ENCODE measurements at regions not wholly inside any gene's neighbourhood (a gene's known extent, or its start where the extent isn't known, plus 50 kb on each side); places are given as distances from the start of the nearest gene placed in this dataset.

DNA sequence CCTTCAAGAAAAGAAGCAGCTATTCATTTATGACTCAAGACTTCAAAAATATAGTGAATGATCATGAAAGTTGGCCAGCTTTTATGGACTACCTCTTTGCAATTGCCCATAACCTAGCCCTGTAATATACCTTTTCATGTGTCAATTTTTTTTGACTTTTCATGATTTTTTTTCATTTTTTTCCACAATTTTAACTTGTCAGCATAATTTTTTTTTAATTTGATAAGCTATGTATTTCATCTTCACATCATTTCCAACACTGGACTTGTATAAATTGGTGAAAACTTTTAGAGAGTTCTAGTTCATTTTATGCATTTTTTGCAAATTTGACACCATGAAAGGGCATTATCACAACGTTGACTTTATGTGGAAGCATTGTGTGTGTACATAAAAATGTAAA is 220.8 kb upstream of the NFE2L3 start:
- intact Hi-C loops (cut with micrococcal nuclease; ENCODE audit: unreplicated experiment): no loop called here
- TF ChIP-seq CTCF (conservative IDR thresholded peaks at IDR 0.05) (no peak), EZH2 (IDR thresholded peaks at IDR 0.05; ENCODE audit: low read depth) (no peak)
- POLR2A ChIA-PET (ENCODE audit: unreplicated experiment): no interaction called here

DNA sequence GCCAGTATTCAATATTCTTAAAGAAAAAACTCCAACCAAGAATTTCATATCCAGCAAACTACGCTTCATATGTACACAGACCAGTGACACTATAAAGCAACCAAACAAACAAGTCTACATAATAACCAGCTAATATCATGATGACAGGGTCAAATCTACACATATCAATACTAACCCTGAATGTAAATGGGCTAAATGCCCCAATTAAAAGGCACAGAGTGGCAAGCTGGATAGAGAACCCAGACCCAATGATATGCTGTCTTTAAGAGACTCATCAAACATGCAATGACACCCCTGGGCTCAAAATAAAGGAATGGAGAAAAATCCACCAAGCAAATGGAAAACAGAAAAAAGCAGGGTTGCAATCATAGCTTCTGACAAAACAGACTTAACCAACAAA is 218.1 kb upstream of the NFE2L3 start:
- Histone ChIP-seq H3K4me3 (no peak overlapping the region), H3K4me2 (no peak overlapping the region), H3K4me1 (replicated peaks; ENCODE audit: insufficient read depth) (no peaks in the 10 kb centered on the region), H3K36me3 (ENCODE audit: low read depth) (no peaks in the 10 kb centered on the region), H3K79me2 (ENCODE audit: low read depth) (no peaks in the 10 kb centered on the region), H3K9me3 (ENCODE audit: insufficient read depth, low read depth) (0 out of 2 replicates have a peak, but pooled peaks cover under 1% of the 10 kb centered on the region), H4K20me1 (ENCODE audit: insufficient read depth) (no peaks in the 10 kb centered on the region), H3K9me2 (ENCODE audit: insufficient read depth) (no peaks in the 10 kb centered on the region), H3F3A (ENCODE audit: insufficient read depth, low read depth) (no peaks in the 10 kb centered on the region), H3K27ac (no peak overlapping the region), H3K27me3 (ENCODE audit: insufficient read depth, low read depth) (peaks cover 27% of the 10 kb centered on the region), H2AFZ (no peak overlapping the region)
- ChIA-PET POLR2A (ENCODE audit: unreplicated experiment) (no interaction called here), CTCF (interaction anchor here (0.6 kb wide), 1 partner anchor 19 kb away, joined by 3 read pairs; no protein-coding TSS in a partner anchor)
- TF ChIP-seq CTCF (conservative IDR thresholded peaks at IDR 0.05) (no peak), EZH2 (IDR thresholded peaks at IDR 0.05; ENCODE audit: low read depth) (no peak)
- BruUV-seq (replicated peaks): no TSS peak
- DNase-seq: no peak
- intact Hi-C loops (cut with micrococcal nuclease; ENCODE audit: unreplicated experiment): no loop called here

More for the DNA sequence above, 220.8 kb upstream of the NFE2L3 start:
- H3K79me2 ChIP-seq (ENCODE audit: low read depth): no peaks in the 10 kb centered on the region
- H3K27me3 ChIP-seq (ENCODE audit: insufficient read depth, low read depth): peaks cover 44% of the 10 kb centered on the region
- no peaks in the 10 kb centered on the region for H3K36me3 ChIP-seq (ENCODE audit: low read depth)
- no peaks in the 10 kb centered on the region for H3K4me1 ChIP-seq (replicated peaks; ENCODE audit: insufficient read depth)
- no peak overlapping the region for H2AFZ ChIP-seq
- no TSS peak for BruUV-seq (replicated peaks)
- no peaks in the 10 kb centered on the region for H3F3A ChIP-seq (ENCODE audit: insufficient read depth, low read depth)
- no peak for DNase-seq
- no peak overlapping the region for H3K27ac ChIP-seq
- no peaks in the 10 kb centered on the region for H4K20me1 ChIP-seq (ENCODE audit: insufficient read depth)
- CTCF ChIA-PET: interaction anchor here (0.6 kb wide), 1 partner anchor 109 kb away, joined by 3 read pairs; no protein-coding TSS in a partner anchor
- H3K4me2 ChIP-seq: no peak overlapping the region
- H3K4me3 ChIP-seq: no peak overlapping the region
- H3K9me2 ChIP-seq (ENCODE audit: insufficient read depth): no peaks in the 10 kb centered on the region
- H3K9me3 ChIP-seq (ENCODE audit: insufficient read depth, low read depth): 0 out of 2 replicates have a peak, but pooled peaks cover 6% of the 10 kb centered on the region

DNA sequence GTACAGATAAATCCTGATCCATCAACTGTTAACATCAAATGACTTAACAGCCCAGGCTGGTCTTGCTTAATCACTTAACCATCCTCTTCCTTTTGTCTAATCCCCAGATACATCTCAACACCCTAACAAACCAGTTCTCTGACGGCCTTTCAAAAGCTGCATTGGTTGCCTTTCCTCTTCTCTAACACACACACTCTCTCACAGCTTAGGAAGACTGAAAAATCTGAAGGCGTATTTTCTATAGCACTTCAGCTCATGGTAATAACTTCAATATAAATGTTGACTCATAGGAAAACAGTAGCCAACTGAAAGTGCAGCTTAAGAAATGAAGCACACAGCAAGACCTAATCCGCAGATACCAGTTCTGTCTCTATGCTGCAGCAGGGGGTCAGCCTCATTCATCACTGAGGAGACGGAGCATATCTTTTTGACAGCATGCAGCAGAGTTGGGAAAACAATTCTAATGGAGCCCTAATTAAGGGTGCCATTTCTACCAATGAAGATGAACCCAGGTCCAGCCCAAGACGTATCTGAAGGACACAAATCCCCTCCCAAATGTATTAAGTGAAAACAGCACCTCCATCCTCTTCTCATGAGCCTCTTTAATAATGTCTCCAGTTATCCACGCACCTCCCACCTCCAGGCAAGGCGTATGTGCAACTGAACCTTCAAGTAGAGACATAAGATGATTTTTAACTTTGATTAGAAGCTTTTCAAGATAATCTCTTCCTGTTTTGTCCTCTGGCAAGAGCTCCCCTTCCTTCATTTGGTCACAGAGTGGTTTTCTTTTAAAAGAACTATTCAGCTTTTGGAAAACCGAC is 211.7 kb upstream of the NFE2L3 start:
- Histone ChIP-seq H3K4me3 (0 out of 2 replicates have a peak overlapping the region, but pooled peaks have one; percentile 5), H3K79me2 (ENCODE audit: low read depth) (no peaks in the 10 kb centered on the region), H4K20me1 (ENCODE audit: insufficient read depth) (no peaks in the 10 kb centered on the region), H3K4me2 (peak overlapping the region; percentile 46), H3K27ac (no peak overlapping the region), H3K4me1 (replicated peaks; ENCODE audit: insufficient read depth) (0 out of 2 replicates have a peak, but pooled peaks cover 5% of the 10 kb centered on the region), H3F3A (ENCODE audit: insufficient read depth, low read depth) (no peaks in the 10 kb centered on the region), H3K9me3 (ENCODE audit: insufficient read depth, low read depth) (no peaks in the 10 kb centered on the region), H2AFZ (0 out of 2 replicates have a peak overlapping the region, but pooled peaks have one; percentile 6), H3K27me3 (ENCODE audit: insufficient read depth, low read depth) (peaks cover 19% of the 10 kb centered on the region; the same call in 1 of the 2 replicates), H3K36me3 (ENCODE audit: low read depth) (no peaks in the 10 kb centered on the region), H3K9me2 (ENCODE audit: insufficient read depth) (no peaks in the 10 kb centered on the region)
- no peak for TF ChIP-seq EZH2 (IDR thresholded peaks at IDR 0.05; ENCODE audit: low read depth)
- TF ChIP-seq CTCF (conservative IDR thresholded peaks at IDR 0.05): no peak
- BruUV-seq (replicated peaks): no TSS peak
- no peak for DNase-seq
- intact Hi-C loops (cut with micrococcal nuclease; ENCODE audit: unreplicated experiment): no loop called here
- POLR2A ChIA-PET (ENCODE audit: unreplicated experiment): no interaction called here
- CTCF ChIA-PET: no interaction called here
